IMR-90 (cell line): ENCODE measurements at regions not wholly inside any gene's neighbourhood (a gene's known extent, or its start where the extent isn't known, plus 50 kb on each side); places are given as distances from the start of the nearest gene placed in this dataset.
A peak's percentile ranks its signal among the peaks of the same experiment; 100 is the strongest.

Source experiments
- ATAC-seq: fragments of 200-7000 bp; cut with Tn5 transposase; 2 replicates; pipeline ENCODE4 v1.9.1; 2020; ENCODE audit warnings: low read depth, mild to moderate bottlenecking, moderate library complexity
- BruUV-seq: library from RNA; stranded (reverse); fragments of 400-500 nt; replicated peaks from 2 replicates; lab custom pipeline; 2021; lab: Mats Ljungman, UMichigan
- CTCF ChIA-PET: fragments of 300-600 bp; formaldehyde crosslinking; extraction: SDS; loops from one replicate; lab custom pipeline; 2021; ENCODE audit warnings: antibody characterized with exemption; lab: Yijun Ruan, JAX
- POLR2A ChIA-PET: fragments of 300-600 bp; sonication (Branson Sonifier 250); formaldehyde crosslinking; loops from one replicate; lab custom pipeline; 2022; ENCODE audit warnings: antibody characterized with exemption; ENCODE audit not compliant: unreplicated experiment; lab: Charles Lee
- DNase-seq: peaks from one replicate; pipeline ENCODE4 v3.0.0; 2013
- H2AFZ ChIP-seq: replicated peaks from 2 replicates; pipeline ENCODE3; 2013; ENCODE audit warnings: low read length, mild to moderate bottlenecking; ENCODE audit not compliant: poor library complexity
- H2AK5ac ChIP-seq: 2 replicates; pipeline ENCODE4 v1.6.1; 2013; ENCODE audit warnings: low read depth, low read length, inconsistent platforms
- H2AK9ac ChIP-seq: replicated peaks from 2 replicates; pipeline ENCODE3; 2013; ENCODE audit warnings: mild to moderate bottlenecking, low read depth, low read length, moderate library complexity; ENCODE audit not compliant: poor library complexity
- H2BK120ac ChIP-seq: 2 replicates; pipeline ENCODE4 v1.6.1; 2013; ENCODE audit warnings: low read depth, low read length, inconsistent platforms
- H2BK15ac ChIP-seq: 3 replicates; pipeline ENCODE4 v1.6.1; 2013; ENCODE audit warnings: low read depth, low read length, inconsistent platforms
- H2BK20ac ChIP-seq: 2 replicates; pipeline ENCODE4 v1.6.1; 2013; ENCODE audit warnings: low read depth, mild to moderate bottlenecking, inconsistent platforms, low read length, moderate library complexity
- H2BK5ac ChIP-seq: 2 replicates; pipeline ENCODE4 v1.6.1; 2013; ENCODE audit warnings: mild to moderate bottlenecking, low read depth, low read length, inconsistent platforms; ENCODE audit not compliant: poor library complexity, severe bottlenecking
- H3K14ac ChIP-seq: replicated peaks from 2 replicates; pipeline ENCODE4 v1.6.1; 2013; ENCODE audit warnings: low read depth, low read length, inconsistent platforms
- H3K18ac ChIP-seq: 2 replicates; pipeline ENCODE4 v1.6.1; 2013; ENCODE audit warnings: low read depth, low read length, control low read depth
- H3K23ac ChIP-seq: 2 replicates; pipeline ENCODE4 v1.6.1; 2013; ENCODE audit warnings: low read depth, low read length, inconsistent platforms
- H3K27ac ChIP-seq: 2 replicates; pipeline ENCODE4 v1.5.1; 2013; ENCODE audit warnings: mild to moderate bottlenecking, control low read depth, low read length; ENCODE audit not compliant: insufficient read depth
- H3K27me3 ChIP-seq: 2 replicates; pipeline ENCODE4 v1.6.1; 2013; ENCODE audit warnings: low read length; ENCODE audit not compliant: control insufficient read depth, insufficient read depth
- H3K36me3 ChIP-seq: 2 replicates; pipeline ENCODE4 v1.6.1; 2013; ENCODE audit warnings: low read length, mixed read lengths; ENCODE audit not compliant: control insufficient read depth, insufficient read depth
- H3K4ac ChIP-seq: 2 replicates; pipeline ENCODE4 v1.6.1; 2013; ENCODE audit warnings: low read depth, low read length, inconsistent platforms
- H3K4me1 ChIP-seq: 2 replicates; pipeline ENCODE4 v1.6.1; 2013; ENCODE audit warnings: low read length, mixed read lengths; ENCODE audit not compliant: control insufficient read depth, insufficient read depth
- H3K4me2 ChIP-seq: 2 replicates; pipeline ENCODE4 v1.6.1; 2013; ENCODE audit warnings: low read depth, mild to moderate bottlenecking, control low read depth, low read length, moderate library complexity
- H3K4me3 ChIP-seq: 2 replicates; pipeline ENCODE4 v1.5.1; 2013; ENCODE audit warnings: low read depth, mild to moderate bottlenecking, control low read depth, low read length, moderate library complexity; ENCODE audit not compliant: insufficient read depth
- H3K56ac ChIP-seq: 2 replicates; pipeline ENCODE4 v1.6.1; 2013; ENCODE audit warnings: low read length, inconsistent platforms; ENCODE audit not compliant: insufficient read depth; ENCODE audit errors: extremely low read depth
- H3K79me1 ChIP-seq, 2 experiments: 2 replicates each; pipeline ENCODE4 v1.6.1; 2013; ENCODE audit warnings: low read length in 2 of 2, inconsistent platforms in 1 of 2, low read depth in 1 of 2
- H3K9ac ChIP-seq: 2 replicates; pipeline ENCODE4 v1.6.1; 2013; ENCODE audit warnings: low read depth, low read length, control low read depth
- H3K9me1 ChIP-seq: 2 replicates; pipeline ENCODE4 v1.6.1; 2013; ENCODE audit warnings: low read length, inconsistent platforms; ENCODE audit not compliant: insufficient read depth
- H3K9me3 ChIP-seq: 2 replicates; pipeline ENCODE4 v1.6.1; 2013; ENCODE audit warnings: low read length; ENCODE audit not compliant: control insufficient read depth, insufficient read depth
- H4K20me1 ChIP-seq: 2 replicates; pipeline ENCODE4 v1.6.1; 2013; ENCODE audit warnings: low read length, inconsistent platforms; ENCODE audit not compliant: insufficient read depth
- H4K5ac ChIP-seq: 2 replicates; pipeline ENCODE4 v1.6.1; 2013; ENCODE audit warnings: mild to moderate bottlenecking, low read depth, low read length, control low read depth
- H4K8ac ChIP-seq, 2 experiments: 2 replicates each; pipeline ENCODE4 v1.6.1; 2013; ENCODE audit warnings: low read depth in 2 of 2, low read length in 2 of 2, control low read depth in 1 of 2, inconsistent platforms in 1 of 2
- H4K91ac ChIP-seq: 2 replicates; pipeline ENCODE4 v1.6.1; 2013; ENCODE audit warnings: low read depth, low read length, inconsistent platforms; ENCODE audit not compliant: insufficient read depth
- BHLHE40 ChIP-seq: fragments of 150-350 bp; IDR thresholded peaks from 2 replicates; pipeline ENCODE4 v1.6.1; 2016; ENCODE audit warnings: mild to moderate bottlenecking, low read depth, low read length
- CEBPB ChIP-seq: IDR thresholded peaks from 2 replicates; pipeline ENCODE4 v1.6.1; 2012; ENCODE audit warnings: low read depth, low read length, improper control_type of control experiment
- CHD1 ChIP-seq: IDR thresholded peaks from 2 replicates; pipeline ENCODE4 v1.6.1; 2012; ENCODE audit warnings: low read depth, low read length, improper control_type of control experiment
- FOS ChIP-seq: fragments of 150-350 bp; IDR thresholded peaks from 2 replicates; pipeline ENCODE4 v1.6.1; 2016; ENCODE audit warnings: low read depth, low read length
- MAFK ChIP-seq: IDR thresholded peaks from 2 replicates; pipeline ENCODE4 v1.6.1; 2012; ENCODE audit warnings: low read depth, low read length, improper control_type of control experiment
- MAZ ChIP-seq: IDR thresholded peaks from 2 replicates; pipeline ENCODE4 v1.6.1; 2012; ENCODE audit warnings: low read depth, mild to moderate bottlenecking, low read length, improper control_type of control experiment, moderate library complexity, borderline replicate concordance
- MXI1 ChIP-seq: IDR thresholded peaks from 2 replicates; pipeline ENCODE4 v1.6.1; 2012; ENCODE audit warnings: low read depth, mild to moderate bottlenecking, low read length, moderate library complexity, borderline replicate concordance
- NFE2L2 ChIP-seq: fragments of 150-350 bp; IDR thresholded peaks from 2 replicates; pipeline ENCODE4 v1.6.1; 2016; ENCODE audit warnings: low read depth, mild to moderate bottlenecking, low read length
- POLR2A ChIP-seq: IDR thresholded peaks from 2 replicates; pipeline ENCODE4 v1.6.1; 2012; ENCODE audit warnings: mild to moderate bottlenecking, low read depth, low read length
- RAD21 ChIP-seq: IDR thresholded peaks from 2 replicates; pipeline ENCODE4 v1.6.1; 2012; ENCODE audit warnings: low read length, improper control_type of control experiment
- RCOR1 ChIP-seq: IDR thresholded peaks from 2 replicates; pipeline ENCODE4 v1.6.1; 2012; ENCODE audit warnings: mild to moderate bottlenecking, low read length, improper control_type of control experiment; ENCODE audit not compliant: insufficient replicate concordance
- RFX5 ChIP-seq: IDR thresholded peaks from 2 replicates; pipeline ENCODE4 v1.8.0; 2012; ENCODE audit warnings: low read depth, mild to moderate bottlenecking, low read length, moderate library complexity
- SMC3 ChIP-seq: fragments of 150-350 bp; IDR thresholded peaks from 2 replicates; pipeline ENCODE4 v1.6.1; 2016; ENCODE audit warnings: low read depth, mild to moderate bottlenecking, antibody characterized with exemption, low read length, moderate library complexity
- WGBS, 2 experiments: methylation state at CpG; one replicate each; pipeline versions ENCODE4 v1.1.5 to v1.1.7; 2013; ENCODE audit warnings: missing lambda C conversion rate in 2 of 2; ENCODE audit not compliant: insufficient read length in 1 of 2; ENCODE audit errors: extremely low coverage in 2 of 2; 5-methylcytosine and 5-hydroxymethylcytosine counted together
- dilution Hi-C: fragments of 300-500 bp; cut with HindIII; formaldehyde crosslinking; loops from one replicate; pipeline ENCODE4 v1.14.3; 2018; ENCODE audit warnings: low sequenced_read_pairs; ENCODE audit not compliant: unreplicated experiment
- in situ Hi-C: fragments of 300-500 bp; cut with MboI; formaldehyde crosslinking; loops from 3 replicates; pipeline ENCODE4 v1.14.3; 2019; ENCODE audit warnings: low sequenced_read_pairs, inconsistent platforms, mixed read lengths
- intact Hi-C: fragments of 100-400 bp; cut with micrococcal nuclease; formaldehyde crosslinking; loops from 2 replicates; pipeline ENCODE4 v1.10.0; 2022
- TF ChIP-seq, protein P1 (sequence below): conservative IDR thresholded peaks from 2 replicates; pipeline ENCODE4 v1.5.1; 2012; ENCODE audit warnings: mild to moderate bottlenecking, low read depth, low read length, improper control_type of control experiment
- TF ChIP-seq, protein P2 (sequence below): fragments of 150-350 bp; IDR thresholded peaks from 2 replicates; pipeline ENCODE4 v1.6.1; 2017; ENCODE audit warnings: mild to moderate bottlenecking, antibody characterized with exemption, low read length, low read depth
- TF ChIP-seq, protein P3 (sequence below): fragments of 150-350 bp; IDR thresholded peaks from 2 replicates; pipeline ENCODE4 v1.6.1; 2016; ENCODE audit warnings: low read depth, mild to moderate bottlenecking, low read length, moderate library complexity, borderline replicate concordance

DNA sequence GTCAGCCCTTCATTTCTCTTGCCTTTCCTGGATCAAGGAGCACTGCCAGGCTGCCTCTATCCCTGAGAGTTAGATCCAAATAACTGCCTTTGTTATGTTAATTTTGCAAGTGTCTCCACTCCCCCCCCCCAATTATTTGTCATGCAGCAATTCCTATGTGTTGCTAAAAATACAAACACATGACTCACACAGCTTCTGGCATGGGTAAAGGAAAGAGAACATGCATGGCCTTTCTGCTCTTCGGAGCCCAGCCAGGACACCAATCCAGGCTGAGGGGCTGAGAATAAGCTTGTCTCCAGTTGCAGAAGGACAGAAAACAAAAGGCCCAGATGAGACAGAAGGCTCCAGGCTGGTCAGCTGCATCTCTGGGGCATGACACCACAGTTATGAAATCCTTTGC is 148.0 kb upstream of the TNRC6C start:
- no peaks in the 10 kb centered on the region for H3K36me3 ChIP-seq
- H2BK20ac ChIP-seq, result no peak overlapping the region
- CTCF ChIA-PET, result interaction anchor here (0.7 kb wide), 1 partner anchor 13 kb away, joined by 3 read pairs; no protein-coding TSS in a partner anchor
- no peak overlapping the region for H4K8ac ChIP-seq
- POLR2A ChIA-PET, result no interaction called here
- H3K4me1 ChIP-seq, result peaks cover 2% of the 10 kb centered on the region; the same call in 1 of the 2 replicates
- H3K79me1 ChIP-seq, result no peaks in the 10 kb centered on the region
- no peak; the same call in 1 of the 2 replicates for ATAC-seq
- H3K56ac ChIP-seq, result no peak overlapping the region
- DNase-seq, result peak; percentile 33
- no peak overlapping the region for H2BK5ac ChIP-seq
- H3K23ac ChIP-seq, result no peak overlapping the region
- no peaks in the 10 kb centered on the region for H3K9me1 ChIP-seq
- dilution Hi-C loops (no loop called here), in situ Hi-C loops (no loop called here), intact Hi-C loops (no loop called here)
- H2AK5ac ChIP-seq, result no peak overlapping the region
- H3K4ac ChIP-seq, result no peak overlapping the region
- H3K27me3 ChIP-seq, result peaks cover 10% of the 10 kb centered on the region
- no peak overlapping the region for H3K14ac ChIP-seq
- H2AK9ac ChIP-seq, result no peak overlapping the region
- H3K4me2 ChIP-seq, result no peak overlapping the region
- no peak overlapping the region for H3K4me3 ChIP-seq
- no peak overlapping the region for H4K5ac ChIP-seq
- no peak overlapping the region for H2BK15ac ChIP-seq
- no peak overlapping the region for H2BK120ac ChIP-seq
- H3K9me3 ChIP-seq, result no peaks in the 10 kb centered on the region
- WGBS, 2 experiments, result 60% methylated on average over 1 of the region's 1 CpG; no CpG with 5 or more reads in 1 of the 2 experiments
- H3K27ac ChIP-seq, result no peak overlapping the region
- no peak overlapping the region for H2AFZ ChIP-seq
- no TSS peak for BruUV-seq
- no peak overlapping the region for H3K9ac ChIP-seq
- H4K91ac ChIP-seq, result no peak overlapping the region
- H3K18ac ChIP-seq, result no peak overlapping the region
- no peaks in the 10 kb centered on the region for H4K20me1 ChIP-seq
- TF ChIP-seq CEBPB, result no peak
- TF ChIP-seq, protein P1, sequence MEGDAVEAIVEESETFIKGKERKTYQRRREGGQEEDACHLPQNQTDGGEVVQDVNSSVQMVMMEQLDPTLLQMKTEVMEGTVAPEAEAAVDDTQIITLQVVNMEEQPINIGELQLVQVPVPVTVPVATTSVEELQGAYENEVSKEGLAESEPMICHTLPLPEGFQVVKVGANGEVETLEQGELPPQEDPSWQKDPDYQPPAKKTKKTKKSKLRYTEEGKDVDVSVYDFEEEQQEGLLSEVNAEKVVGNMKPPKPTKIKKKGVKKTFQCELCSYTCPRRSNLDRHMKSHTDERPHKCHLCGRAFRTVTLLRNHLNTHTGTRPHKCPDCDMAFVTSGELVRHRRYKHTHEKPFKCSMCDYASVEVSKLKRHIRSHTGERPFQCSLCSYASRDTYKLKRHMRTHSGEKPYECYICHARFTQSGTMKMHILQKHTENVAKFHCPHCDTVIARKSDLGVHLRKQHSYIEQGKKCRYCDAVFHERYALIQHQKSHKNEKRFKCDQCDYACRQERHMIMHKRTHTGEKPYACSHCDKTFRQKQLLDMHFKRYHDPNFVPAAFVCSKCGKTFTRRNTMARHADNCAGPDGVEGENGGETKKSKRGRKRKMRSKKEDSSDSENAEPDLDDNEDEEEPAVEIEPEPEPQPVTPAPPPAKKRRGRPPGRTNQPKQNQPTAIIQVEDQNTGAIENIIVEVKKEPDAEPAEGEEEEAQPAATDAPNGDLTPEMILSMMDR, result no peak
- no peak for TF ChIP-seq NFE2L2
- TF ChIP-seq MAFK, result no peak
- TF ChIP-seq FOS, result no peak
- no peak for TF ChIP-seq RAD21
- TF ChIP-seq, protein P2, sequence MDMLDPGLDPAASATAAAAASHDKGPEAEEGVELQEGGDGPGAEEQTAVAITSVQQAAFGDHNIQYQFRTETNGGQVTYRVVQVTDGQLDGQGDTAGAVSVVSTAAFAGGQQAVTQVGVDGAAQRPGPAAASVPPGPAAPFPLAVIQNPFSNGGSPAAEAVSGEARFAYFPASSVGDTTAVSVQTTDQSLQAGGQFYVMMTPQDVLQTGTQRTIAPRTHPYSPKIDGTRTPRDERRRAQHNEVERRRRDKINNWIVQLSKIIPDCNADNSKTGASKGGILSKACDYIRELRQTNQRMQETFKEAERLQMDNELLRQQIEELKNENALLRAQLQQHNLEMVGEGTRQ, result no peak
- no peak for TF ChIP-seq CHD1
- no peak for TF ChIP-seq MXI1
- TF ChIP-seq POLR2A, result no peak
- no peak for TF ChIP-seq MAZ
- TF ChIP-seq RFX5, result no peak
- TF ChIP-seq, protein P3, sequence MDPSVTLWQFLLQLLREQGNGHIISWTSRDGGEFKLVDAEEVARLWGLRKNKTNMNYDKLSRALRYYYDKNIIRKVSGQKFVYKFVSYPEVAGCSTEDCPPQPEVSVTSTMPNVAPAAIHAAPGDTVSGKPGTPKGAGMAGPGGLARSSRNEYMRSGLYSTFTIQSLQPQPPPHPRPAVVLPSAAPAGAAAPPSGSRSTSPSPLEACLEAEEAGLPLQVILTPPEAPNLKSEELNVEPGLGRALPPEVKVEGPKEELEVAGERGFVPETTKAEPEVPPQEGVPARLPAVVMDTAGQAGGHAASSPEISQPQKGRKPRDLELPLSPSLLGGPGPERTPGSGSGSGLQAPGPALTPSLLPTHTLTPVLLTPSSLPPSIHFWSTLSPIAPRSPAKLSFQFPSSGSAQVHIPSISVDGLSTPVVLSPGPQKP, result no peak
- TF ChIP-seq SMC3, result no peak
- no peak for TF ChIP-seq BHLHE40
- TF ChIP-seq RCOR1, result no peak
